OCI-LY7 (cell line): ENCODE measurements at regions not wholly inside any gene's neighbourhood (a gene's known extent, or its start where the extent isn't known, plus 50 kb on each side); places are given as distances from the start of the nearest gene placed in this dataset.

Experiments
- BruUV-seq: library from RNA; stranded (reverse); fragments of 400-500 nt; replicated peaks from 2 replicates; lab custom pipeline; 2021; lab: Mats Ljungman, UMichigan
- CTCF ChIA-PET: fragments of 300-600 bp; sonication (Branson Sonifier 250); formaldehyde crosslinking; loops from one replicate; lab custom pipeline; 2022; ENCODE audit warnings: antibody characterized with exemption; ENCODE audit not compliant: unreplicated experiment; lab: Charles Lee
- POLR2A ChIA-PET: fragments of 300-600 bp; sonication (Branson Sonifier 250); formaldehyde crosslinking; loops from one replicate; lab custom pipeline; 2022; ENCODE audit warnings: antibody characterized with exemption; lab: Charles Lee
- DNase-seq: peaks from one replicate; pipeline ENCODE4 v3.0.0-alpha.2; 2015; ENCODE audit warnings: low spot score
- H2AFZ ChIP-seq: fragments of 200-600 bp; sonication (generic), shearing (Covaris generic); 2 replicates; pipeline ENCODE4 v1.6.1; 2014; ENCODE audit warnings: mild to moderate bottlenecking, antibody characterized with exemption, low read length, moderate library complexity
- H3K27ac ChIP-seq: fragments of 200-600 bp; sonication (generic); 2 replicates; pipeline ENCODE4 v1.5.1; 2014; ENCODE audit warnings: mixed run types, low read depth, mild to moderate bottlenecking, moderate library complexity, low read length, inconsistent platforms; ENCODE audit not compliant: poor library complexity, severe bottlenecking
- H3K36me3 ChIP-seq: fragments of 200-600 bp; sonication (generic); 2 replicates; pipeline ENCODE4 v1.6.1; 2014; ENCODE audit warnings: mild to moderate bottlenecking, antibody characterized with exemption, low read length, moderate library complexity, mixed read lengths; ENCODE audit not compliant: insufficient read depth
- H3K4me1 ChIP-seq: fragments of 200-600 bp; sonication (generic); 2 replicates; pipeline ENCODE4 v1.5.1; 2014; ENCODE audit warnings: mild to moderate bottlenecking, low read length; ENCODE audit not compliant: insufficient read depth, poor library complexity, severe bottlenecking
- H3K4me2 ChIP-seq: fragments of 200-600 bp; sonication (generic); 2 replicates; pipeline ENCODE4 v1.6.1; 2014; ENCODE audit warnings: mild to moderate bottlenecking, low read length
- H3K4me3 ChIP-seq: fragments of 200-600 bp; sonication (generic); 2 replicates; pipeline ENCODE4 v1.5.1; 2014; ENCODE audit warnings: mild to moderate bottlenecking, low read depth, low read length; ENCODE audit not compliant: poor library complexity, severe bottlenecking
- H3K79me2 ChIP-seq: fragments of 200-600 bp; sonication (generic); 2 replicates; pipeline ENCODE4 v1.6.1; 2016; ENCODE audit warnings: low read depth, mild to moderate bottlenecking, low read length, moderate library complexity, mixed read lengths; ENCODE audit not compliant: insufficient read depth
- H3K9me2 ChIP-seq: fragments of 200-600 bp; sonication (generic); 2 replicates; pipeline ENCODE4 v1.6.1; 2016; ENCODE audit warnings: mild to moderate bottlenecking, low read length, mixed read lengths; ENCODE audit not compliant: insufficient read depth
- H3K9me3 ChIP-seq: fragments of 200-600 bp; sonication (generic); 2 replicates; pipeline ENCODE4 v1.6.1; 2014; ENCODE audit warnings: mild to moderate bottlenecking, mixed run types, low read length, mixed read lengths
- H4K20me1 ChIP-seq: fragments of 200-600 bp; sonication (generic); 2 replicates; pipeline ENCODE4 v1.6.1; 2014; ENCODE audit warnings: mild to moderate bottlenecking, antibody characterized with exemption, low read length, moderate library complexity, mixed read lengths; ENCODE audit not compliant: insufficient read depth
- CTCF ChIP-seq: fragments of 200-600 bp; sonication (generic); conservative IDR thresholded peaks from 2 replicates; pipeline ENCODE4 v1.5.1; 2014; ENCODE audit warnings: mild to moderate bottlenecking, antibody characterized with exemption, low read length, moderate library complexity, mixed read lengths
- EZH2phosphoT487 ChIP-seq: fragments of 200-600 bp; sonication (generic); IDR thresholded peaks from 2 replicates; pipeline ENCODE4 v1.6.1; 2018; ENCODE audit warnings: low read depth, borderline replicate concordance, mild to moderate bottlenecking, mixed run types, antibody characterized with exemption, low read length, moderate library complexity, mixed read lengths
- intact Hi-C: fragments of 100-400 bp; cut with micrococcal nuclease; formaldehyde crosslinking; loops from one replicate; pipeline ENCODE4 v1.10.0; 2022; ENCODE audit not compliant: unreplicated experiment

- H3K4me1 ChIP-seq: no peaks in the 10 kb centered on the region
- H3K4me3 ChIP-seq: no peak overlapping the region
- H4K20me1 ChIP-seq: no peaks in the 10 kb centered on the region
- intact Hi-C loops: no loop called here
- no TSS peak for BruUV-seq
- no peaks in the 10 kb centered on the region for H3K9me3 ChIP-seq
- TF ChIP-seq EZH2phosphoT487 (no peak), CTCF (no peak)
- ChIA-PET POLR2A (no interaction called here), CTCF (no interaction called here)
- H2AFZ ChIP-seq: no peak overlapping the region
- no peaks in the 10 kb centered on the region for H3K79me2 ChIP-seq
- H3K4me2 ChIP-seq: no peak overlapping the region
- DNase-seq: no peak
- H3K9me2 ChIP-seq: no peaks in the 10 kb centered on the region
- no peaks in the 10 kb centered on the region for H3K36me3 ChIP-seq
- H3K27ac ChIP-seq: no peak overlapping the region
Observed at GRCh38 chr1:4871373-4871772, 217.0 kb downstream of the AJAP1 start.

- H2AFZ ChIP-seq: no peak overlapping the region
- no peaks in the 10 kb centered on the region for H3K9me2 ChIP-seq
- DNase-seq: no peak
- no peak overlapping the region for H3K27ac ChIP-seq
- no TSS peak for BruUV-seq
- no peaks in the 10 kb centered on the region for H3K9me3 ChIP-seq
- H3K79me2 ChIP-seq: no peaks in the 10 kb centered on the region
- H3K4me1 ChIP-seq: no peaks in the 10 kb centered on the region
- intact Hi-C loops: no loop called here
- H3K4me3 ChIP-seq: no peak overlapping the region
- ChIA-PET POLR2A (interaction anchor here (0.6 kb wide), 1 partner anchor 89 kb away, joined by 4 read pairs; no protein-coding TSS in a partner anchor), CTCF (no interaction called here)
- H4K20me1 ChIP-seq: no peaks in the 10 kb centered on the region
- H3K4me2 ChIP-seq: no peak overlapping the region
- no peaks in the 10 kb centered on the region for H3K36me3 ChIP-seq
- TF ChIP-seq EZH2phosphoT487: no peak
- no peak for TF ChIP-seq CTCF
Observed at GRCh38 chr1:4868521-4868920, 214.1 kb downstream of the AJAP1 start.

- H3K79me2 ChIP-seq: no peaks in the 10 kb centered on the region
- ChIA-PET CTCF (no interaction called here), POLR2A (no interaction called here)
- H3K36me3 ChIP-seq: no peaks in the 10 kb centered on the region
- no peaks in the 10 kb centered on the region for H4K20me1 ChIP-seq
- no TSS peak for BruUV-seq
- H3K4me1 ChIP-seq: no peaks in the 10 kb centered on the region
- no peaks in the 10 kb centered on the region for H3K9me3 ChIP-seq
- no peak overlapping the region for H3K27ac ChIP-seq
- intact Hi-C loops: no loop called here
- no peaks in the 10 kb centered on the region for H3K9me2 ChIP-seq
- H3K4me2 ChIP-seq: no peak overlapping the region
- H2AFZ ChIP-seq: no peak overlapping the region
- no peak for DNase-seq
- H3K4me3 ChIP-seq: no peak overlapping the region
- TF ChIP-seq EZH2phosphoT487 (no peak), CTCF (no peak)
Observed at GRCh38 chr1:4856396-4856795, 202.0 kb downstream of the AJAP1 start.
